H1 (cell line): ENCODE measurements at regions not wholly inside any gene's neighbourhood (a gene's known extent, or its start where the extent isn't known, plus 50 kb on each side); places are given as distances from the start of the nearest gene placed in this dataset.

Experiments used
- EZH2 ChIP-seq: fragments of 200-600 bp; sonication (generic); IDR thresholded peaks from 2 replicates; pipeline ENCODE4 v1.7.1; 2012; ENCODE audit warnings: low read depth, mild to moderate bottlenecking, moderate library complexity, low read length, inconsistent platforms; ENCODE audit not compliant: severe bottlenecking
- SRF ChIP-seq: IDR thresholded peaks from 2 replicates; pipeline ENCODE4 v1.6.1; 2011; ENCODE audit warnings: mild to moderate bottlenecking, low read depth, low read length, moderate library complexity
- TF ChIP-seq, protein P1 (sequence below), 3 experiments: IDR thresholded peaks; 1 replicate in 2 of 3; 2 replicates in 1 of 3; pipeline versions ENCODE4 v1.5.1 to v1.6.1; 2011; ENCODE audit warnings: low read length in 3 of 3, mild to moderate bottlenecking in 3 of 3, inconsistent platforms in 2 of 3, low read depth in 1 of 3, moderate library complexity in 1 of 3; ENCODE audit not compliant: insufficient read depth in 1 of 3; ENCODE audit errors: control extremely low read depth in 1 of 3
- TF ChIP-seq, protein P2 (sequence below): IDR thresholded peaks from 2 replicates; pipeline ENCODE4 v1.6.1; 2012; ENCODE audit warnings: low read length, inconsistent platforms

DNA sequence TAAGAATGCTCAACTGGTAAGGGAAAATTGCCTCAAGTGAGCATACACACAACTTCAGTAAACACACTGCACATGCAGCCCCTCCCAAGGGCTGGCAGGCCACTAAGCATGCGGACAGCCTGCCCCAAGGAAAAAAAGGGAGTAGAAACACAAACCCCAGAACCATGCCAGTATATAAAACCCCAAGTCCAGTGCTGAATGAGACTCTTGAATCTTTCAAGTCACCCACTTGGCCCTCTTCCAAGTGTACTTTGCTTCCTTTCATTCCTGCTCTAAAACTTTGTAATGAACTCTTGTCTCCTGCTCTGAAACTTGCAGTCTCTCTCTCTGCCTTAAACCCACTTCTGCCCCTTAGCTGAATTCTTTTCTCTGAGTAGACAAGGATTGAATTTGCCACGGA lies 736.4 kb downstream of the RNF144A start:
- TF ChIP-seq, protein P1, sequence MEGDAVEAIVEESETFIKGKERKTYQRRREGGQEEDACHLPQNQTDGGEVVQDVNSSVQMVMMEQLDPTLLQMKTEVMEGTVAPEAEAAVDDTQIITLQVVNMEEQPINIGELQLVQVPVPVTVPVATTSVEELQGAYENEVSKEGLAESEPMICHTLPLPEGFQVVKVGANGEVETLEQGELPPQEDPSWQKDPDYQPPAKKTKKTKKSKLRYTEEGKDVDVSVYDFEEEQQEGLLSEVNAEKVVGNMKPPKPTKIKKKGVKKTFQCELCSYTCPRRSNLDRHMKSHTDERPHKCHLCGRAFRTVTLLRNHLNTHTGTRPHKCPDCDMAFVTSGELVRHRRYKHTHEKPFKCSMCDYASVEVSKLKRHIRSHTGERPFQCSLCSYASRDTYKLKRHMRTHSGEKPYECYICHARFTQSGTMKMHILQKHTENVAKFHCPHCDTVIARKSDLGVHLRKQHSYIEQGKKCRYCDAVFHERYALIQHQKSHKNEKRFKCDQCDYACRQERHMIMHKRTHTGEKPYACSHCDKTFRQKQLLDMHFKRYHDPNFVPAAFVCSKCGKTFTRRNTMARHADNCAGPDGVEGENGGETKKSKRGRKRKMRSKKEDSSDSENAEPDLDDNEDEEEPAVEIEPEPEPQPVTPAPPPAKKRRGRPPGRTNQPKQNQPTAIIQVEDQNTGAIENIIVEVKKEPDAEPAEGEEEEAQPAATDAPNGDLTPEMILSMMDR (IDR thresholded peaks at IDR 0.05; ENCODE audit: control extremely low read depth in 1 of 3, insufficient read depth in 1 of 3, low read depth in 1 of 3, low read length in 3 of 3), result no peak
- TF ChIP-seq SRF (no peak), EZH2 (no peak)
- TF ChIP-seq, protein P2, sequence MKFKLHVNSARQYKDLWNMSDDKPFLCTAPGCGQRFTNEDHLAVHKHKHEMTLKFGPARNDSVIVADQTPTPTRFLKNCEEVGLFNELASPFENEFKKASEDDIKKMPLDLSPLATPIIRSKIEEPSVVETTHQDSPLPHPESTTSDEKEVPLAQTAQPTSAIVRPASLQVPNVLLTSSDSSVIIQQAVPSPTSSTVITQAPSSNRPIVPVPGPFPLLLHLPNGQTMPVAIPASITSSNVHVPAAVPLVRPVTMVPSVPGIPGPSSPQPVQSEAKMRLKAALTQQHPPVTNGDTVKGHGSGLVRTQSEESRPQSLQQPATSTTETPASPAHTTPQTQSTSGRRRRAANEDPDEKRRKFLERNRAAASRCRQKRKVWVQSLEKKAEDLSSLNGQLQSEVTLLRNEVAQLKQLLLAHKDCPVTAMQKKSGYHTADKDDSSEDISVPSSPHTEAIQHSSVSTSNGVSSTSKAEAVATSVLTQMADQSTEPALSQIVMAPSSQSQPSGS, result no peak
